Spleen (tissue), 11 donors: ENCODE measurements at regions not wholly inside any gene's neighbourhood (a gene's known extent, or its start where the extent isn't known, plus 50 kb on each side); places are given as distances from the start of the nearest gene placed in this dataset.

Experiments used
- DNase-seq: peaks from one replicate; pipeline ENCODE4 v3.0.0-alpha.2; 2020
- H3K27ac ChIP-seq, 8 donors: fragments of 200-600 bp; sonication (generic) in 7 of 8; 1 replicate in 4 of 8; 2 replicates in 4 of 8; pipeline versions ENCODE4 v1.5.0 to v1.8.0; 2016 to 2021; ENCODE audit warnings: inconsistent platforms in 4 of 8, mild to moderate bottlenecking in 4 of 8, moderate library complexity in 1 of 8
- H3K27me3 ChIP-seq, 7 donors: fragments of 200-600 bp; sonication (generic) in 6 of 7; replicated peaks in 1 of 7; 1 replicate in 4 of 7; 2 replicates in 3 of 7; pipeline versions ENCODE4 v1.5.0 to v1.8.0; 2016 to 2021; ENCODE audit warnings: inconsistent platforms in 3 of 7, mild to moderate bottlenecking in 1 of 7
- H3K36me3 ChIP-seq, 6 donors: fragments of 200-600 bp; sonication (generic) in 5 of 6; 1 replicate in 4 of 6; 2 replicates in 2 of 6; pipeline versions ENCODE4 v1.5.0 to v1.8.0; 2016 to 2021; ENCODE audit warnings: inconsistent platforms in 2 of 6
- H3K4me1 ChIP-seq, 6 donors: fragments of 200-600 bp; sonication (generic) in 5 of 6; 1 replicate in 3 of 6; 2 replicates in 3 of 6; pipeline versions ENCODE4 v1.5.0 to v1.8.0; 2016 to 2021; ENCODE audit warnings: inconsistent platforms in 3 of 6
- H3K4me3 ChIP-seq, 8 donors: fragments of 200-600 bp; sonication (generic) in 7 of 8; 1 replicate in 4 of 8; 2 replicates in 4 of 8; pipeline versions ENCODE4 v1.5.0 to v1.8.0; 2016 to 2021; ENCODE audit warnings: inconsistent platforms in 4 of 8, mild to moderate bottlenecking in 4 of 8, moderate library complexity in 2 of 8
- H3K9me3 ChIP-seq, 8 donors: fragments of 200-600 bp; sonication (generic) in 7 of 8; 1 replicate in 4 of 8; 2 replicates in 4 of 8; pipeline versions ENCODE4 v1.5.0 to v1.8.0; 2016 to 2021; ENCODE audit warnings: inconsistent platforms in 4 of 8
- CTCF ChIP-seq, 11 experiments: fragments of 200-600 bp in 7 of 11; fragments of 450-650 bp in 4 of 11; sonication (generic) in 4 of 11; IDR thresholded peaks in 8 of 11; conservative IDR thresholded peaks in 3 of 11; 1 replicate in 7 of 11; 2 replicates in 4 of 11; pipeline versions ENCODE4 v1.4.0 to v1.8.0; 2016 to 2021; ENCODE audit warnings: antibody characterized with exemption in 11 of 11, inconsistent platforms in 4 of 11, mild to moderate bottlenecking in 1 of 11
- POLR2A ChIP-seq, 3 donors: fragments of 450-650 bp; IDR thresholded peaks; one replicate each; pipeline ENCODE4 v1.5.1; 2017; ENCODE audit warnings: antibody characterized with exemption in 3 of 3, mild to moderate bottlenecking in 1 of 3
- POLR2AphosphoS5 ChIP-seq, 3 donors: sonication (generic); formaldehyde crosslinking; IDR thresholded peaks; one replicate each; pipeline ENCODE4 v1.5.1; 2017; ENCODE audit warnings: antibody characterized with exemption in 3 of 3
- WGBS, 5 donors: extraction: QIAGEN DNeasy Blood & Tissue Kit in 3 of 5; methylation state at CpG; one replicate each; pipeline versions ENCODE4 v1.1.5 to v1.1.7; 2013 to 2018; 5-methylcytosine and 5-hydroxymethylcytosine counted together
- intact Hi-C: fragments of 100-400 bp; cut with DNase I; formaldehyde crosslinking; loops from one replicate; pipeline ENCODE4 v1.15.0; 2023; ENCODE audit warnings: low total_unique reads
- donor health status: healthy with polysubstance abuse.
- donor health status: DM: no; HTN: no; CAD: no; lungs with moderate emphysema.
- donor health status: DM: no; HTN: no; CAD: no.
- donor health status: Bipolar disorder and iron deficiency.
- donor health status: healthy.
- donor health status: DM: no; HTN: no; CAD: no.
- donor health status: DM: yes; HTN: yes; CAD: no.

GRCh38 chr11:131160846-131161245 lies 209.6 kb upstream of the NTM start:
- intact Hi-C loops: no loop called here
- no peak overlapping the region for H3K4me3 ChIP-seq
- no peak overlapping the region for H3K27ac ChIP-seq
- H3K4me1 ChIP-seq: no peaks in the 10 kb centered on the region
- H3K9me3 ChIP-seq: no peaks in the 10 kb centered on the region
- 67 to 82% (median 72%) methylated on average over 7 of the region's 7 CpGs for WGBS, 5 donors
- H3K36me3 ChIP-seq: no peaks in the 10 kb centered on the region
- no peak for DNase-seq
- no peak for TF ChIP-seq CTCF (IDR thresholded peaks at IDR 0.05 in 8 of 11, conservative IDR thresholded peaks at IDR 0.05 in 3 of 11)
- no peak for TF ChIP-seq POLR2AphosphoS5 (IDR thresholded peaks at IDR 0.05)
- no peak for TF ChIP-seq POLR2A (IDR thresholded peaks at IDR 0.05)
- no peaks in the 10 kb centered on the region for H3K27me3 ChIP-seq

GRCh38 chr11:131163613-131164012 lies 206.8 kb upstream of the NTM start:
- intact Hi-C loops: no loop called here
- no peak overlapping the region for H3K4me3 ChIP-seq
- H3K36me3 ChIP-seq: no peaks in the 10 kb centered on the region
- H3K27me3 ChIP-seq: no peaks in the 10 kb centered on the region
- no peaks in the 10 kb centered on the region for H3K9me3 ChIP-seq
- no peak for TF ChIP-seq POLR2AphosphoS5 (IDR thresholded peaks at IDR 0.05)
- no peak for TF ChIP-seq CTCF (IDR thresholded peaks at IDR 0.05 in 8 of 11, conservative IDR thresholded peaks at IDR 0.05 in 3 of 11)
- TF ChIP-seq POLR2A (IDR thresholded peaks at IDR 0.05): no peak
- no peaks in the 10 kb centered on the region for H3K4me1 ChIP-seq
- WGBS, 5 donors: 76 to 84% (median 79%) methylated on average over 8 of the region's 8 CpGs
- DNase-seq: no peak
- no peak overlapping the region for H3K27ac ChIP-seq

- Histone ChIP-seq H3K9me3 (no peaks in the 10 kb centered on the region), H3K4me1 (no peaks in the 10 kb centered on the region), H3K36me3 (no peaks in the 10 kb centered on the region), H3K27me3 (no peaks in the 10 kb centered on the region), H3K4me3 (no peak overlapping the region), H3K27ac (no peak overlapping the region)
- WGBS, 5 donors: 64 to 90% (median 80%) methylated on average over 5 of the region's 5 CpGs
- intact Hi-C loops: no loop called here
- no peak for DNase-seq
- no peak for TF ChIP-seq POLR2AphosphoS5 (IDR thresholded peaks at IDR 0.05)
- no peak for TF ChIP-seq CTCF (IDR thresholded peaks at IDR 0.05 in 8 of 11, conservative IDR thresholded peaks at IDR 0.05 in 3 of 11)
- TF ChIP-seq POLR2A (IDR thresholded peaks at IDR 0.05): no peak
Measured at GRCh38 chr11:131165036-131165435, 205.4 kb upstream of the NTM start.

- no peak for DNase-seq
- Histone ChIP-seq H3K9me3 (no peaks in the 10 kb centered on the region), H3K4me3 (no peak overlapping the region), H3K27ac (no peak overlapping the region), H3K36me3 (no peaks in the 10 kb centered on the region), H3K4me1 (no peaks in the 10 kb centered on the region), H3K27me3 (no peaks in the 10 kb centered on the region)
- 75 to 86% (median 82%) methylated on average over 5 of the region's 5 CpGs for WGBS, 5 donors
- intact Hi-C loops: no loop called here
- TF ChIP-seq POLR2AphosphoS5 (IDR thresholded peaks at IDR 0.05): no peak
- TF ChIP-seq CTCF (IDR thresholded peaks at IDR 0.05 in 8 of 11, conservative IDR thresholded peaks at IDR 0.05 in 3 of 11): no peak
- TF ChIP-seq POLR2A (IDR thresholded peaks at IDR 0.05): no peak
Measured at GRCh38 chr11:131168839-131169713, 201.3 kb upstream of the NTM start.
